K562 (cell line): ENCODE measurements at regions not wholly inside any gene's neighbourhood (a gene's known extent, or its start where the extent isn't known, plus 50 kb on each side); places are given as distances from the start of the nearest gene placed in this dataset.

Experiments
- DPF2 ChIP-seq: fragments of 450-650 bp; IDR thresholded peaks from 2 replicates; pipeline ENCODE4 v1.6.1; 2016
- E2F6 ChIP-seq, 2 experiments: IDR thresholded peaks; 2 replicates each; pipeline ENCODE4 v1.6.1; 2011; ENCODE audit warnings: borderline replicate concordance in 1 of 2, control low read depth in 1 of 2, low read depth in 1 of 2, low read length in 1 of 2, mild to moderate bottlenecking in 1 of 2, mixed read lengths in 1 of 2, moderate library complexity in 1 of 2; ENCODE audit not compliant: insufficient read depth in 1 of 2, insufficient read length in 1 of 2, poor library complexity in 1 of 2, severe bottlenecking in 1 of 2; ENCODE audit errors: extremely low read depth in 1 of 2
- HMG20B ChIP-seq: fragments of 250-450 bp; sonication (Bioruptor Pico); IDR thresholded peaks from 2 replicates; pipeline ENCODE4 v1.5.0; 2021; ENCODE audit warnings: mild to moderate bottlenecking
- KLF13 ChIP-seq: fragments of 450-650 bp; IDR thresholded peaks from 2 replicates; pipeline ENCODE4 v1.6.1; 2016; ENCODE audit warnings: missing genetic modification characterization, low read depth, mild to moderate bottlenecking, missing compliant biosample characterization, moderate library complexity, borderline replicate concordance
- MXD1 ChIP-seq: fragments of 250-450 bp; sonication (Bioruptor Pico); IDR thresholded peaks from 2 replicates; pipeline ENCODE4 v1.8.0; 2021; ENCODE audit warnings: borderline replicate concordance, mild to moderate bottlenecking, moderate library complexity; ENCODE audit not compliant: poor library complexity, severe bottlenecking
- NUFIP1 ChIP-seq: fragments of 450-650 bp; IDR thresholded peaks from 2 replicates; pipeline ENCODE4 v1.6.1; 2018; ENCODE audit not compliant: partially characterized antibody
- SIN3B ChIP-seq: fragments of 450-650 bp; IDR thresholded peaks from 2 replicates; pipeline ENCODE4 v1.6.1; 2017; ENCODE audit warnings: low read depth, mild to moderate bottlenecking, moderate library complexity
- TBL1XR1 ChIP-seq, 2 experiments: IDR thresholded peaks; 2 replicates each; pipeline ENCODE4 v1.6.1; 2012; ENCODE audit warnings: improper control_type of control experiment in 2 of 2, low read length in 2 of 2, mild to moderate bottlenecking in 1 of 2
- TSHZ1 ChIP-seq: fragments of 250-450 bp; sonication (Bioruptor Pico); IDR thresholded peaks from 2 replicates; pipeline ENCODE4 v1.4.0; 2020; ENCODE audit warnings: mild to moderate bottlenecking, moderate library complexity
- ZBTB43 ChIP-seq: sonication (generic); formaldehyde crosslinking; IDR thresholded peaks from 2 replicates; pipeline ENCODE4 v1.8.0; 2023; ENCODE audit warnings: mild to moderate bottlenecking, missing genetic modification reagents
- ZBTB49 ChIP-seq: sonication (generic); formaldehyde crosslinking; IDR thresholded peaks from 2 replicates; pipeline ENCODE4 v1.8.0; 2022; ENCODE audit warnings: missing genetic modification reagents, mild to moderate bottlenecking, borderline replicate concordance
- ZC3H11A ChIP-seq: IDR thresholded peaks from 2 replicates; pipeline ENCODE4 v1.6.1; 2012; ENCODE audit warnings: low read depth, low read length, improper control_type of control experiment
- ZNF175 ChIP-seq: fragments of 200-800 bp; sonication (Bioruptor generic); IDR thresholded peaks from 2 replicates; pipeline ENCODE4 v1.6.1; 2016; ENCODE audit warnings: low read depth, mild to moderate bottlenecking, missing genetic modification characterization, missing compliant biosample characterization
- ZNF277 ChIP-seq: fragments of 250-450 bp; sonication (Bioruptor Pico); IDR thresholded peaks from 2 replicates; pipeline ENCODE4 v1.8.0; 2022; ENCODE audit warnings: inconsistent platforms, mild to moderate bottlenecking, moderate library complexity, borderline replicate concordance
- ZNF3 ChIP-seq: fragments of 250-450 bp; sonication (Bioruptor Pico); IDR thresholded peaks from 2 replicates; pipeline ENCODE4 v1.5.0; 2021; ENCODE audit warnings: mild to moderate bottlenecking, moderate library complexity
- ZNF551 ChIP-seq: fragments of 250-450 bp; sonication (Bioruptor Pico); IDR thresholded peaks from 2 replicates; pipeline ENCODE4 v1.5.0; 2021; ENCODE audit warnings: mild to moderate bottlenecking, moderate library complexity

- TF ChIP-seq E2F6 (IDR thresholded peaks at IDR 0.05; ENCODE audit: borderline replicate concordance in 1 of 2, extremely low read depth in 1 of 2, insufficient read depth in 1 of 2, insufficient read length in 1 of 2, low read depth in 1 of 2, low read length in 1 of 2, poor library complexity in 1 of 2, severe bottlenecking in 1 of 2) (no peak), TSHZ1 (CRISPR knock-in tag) (no peak), ZNF277 (no peak), ZNF175 (CRISPR knock-in tag) (no peak), ZNF551 (CRISPR knock-in tag) (no peak), ZBTB49 (CRISPR knock-in tag) (no peak), MXD1 (no peak), TBL1XR1 (IDR thresholded peaks at IDR 0.05; ENCODE audit: low read length in 2 of 2) (no peak), ZBTB43 (no peak), KLF13 (tag) (no peak), ZC3H11A (no peak), ZNF3 (CRISPR knock-in tag) (no peak), SIN3B (no peak), DPF2 (no peak), HMG20B (CRISPR knock-in tag) (no peak), NUFIP1 (no peak)
These were observed 603.0 kb downstream of the LMO7 start (continued) for GRCh38 chr13:76239031-76239680.
